ENCODE measurements at regions not wholly inside any gene's neighbourhood (a gene's known extent, or its start where the extent isn't known, plus 50 kb on each side); places are given as distances from the start of the nearest gene placed in this dataset.

DNA sequence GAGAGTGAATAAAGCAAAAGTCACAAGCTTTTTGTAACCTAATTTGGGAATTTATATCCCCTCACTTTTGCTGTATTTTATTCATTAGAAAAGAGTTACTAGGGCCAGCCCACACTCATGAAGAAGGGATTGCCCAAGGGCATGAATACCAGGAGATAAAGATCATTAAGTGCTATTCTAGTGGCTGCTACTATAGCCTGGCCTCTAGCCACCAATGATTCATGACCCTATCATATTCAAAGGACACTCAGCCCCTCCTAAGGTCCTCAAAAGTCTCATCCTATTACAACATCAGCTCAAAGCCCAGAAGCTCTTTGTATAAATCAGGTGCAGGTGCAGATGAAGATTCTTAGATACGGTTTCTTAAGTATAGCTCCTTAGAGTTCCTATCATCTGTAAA is 518.1 kb downstream of the TRHDE start:
- no peak overlapping the region for H3K9ac ChIP-seq (ENCODE audit: low read depth in 1 of 2, low read length in 2 of 2)
- no peaks in the 10 kb centered on the region for H3K9me3 ChIP-seq (ENCODE audit: control insufficient read depth in 4 of 4, low read length in 3 of 4)
- no peak for TF ChIP-seq RAD21 (IDR thresholded peaks at IDR 0.05)
- TF ChIP-seq, protein P1, sequence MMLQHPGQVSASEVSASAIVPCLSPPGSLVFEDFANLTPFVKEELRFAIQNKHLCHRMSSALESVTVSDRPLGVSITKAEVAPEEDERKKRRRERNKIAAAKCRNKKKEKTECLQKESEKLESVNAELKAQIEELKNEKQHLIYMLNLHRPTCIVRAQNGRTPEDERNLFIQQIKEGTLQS (IDR thresholded peaks at IDR 0.05), result no peak
- H3K27ac ChIP-seq (ENCODE audit: low read depth in 1 of 2, low read length in 2 of 2), result no peak overlapping the region
- DNase-seq (ENCODE audit: low spot score), result no peak
- no peaks in the 10 kb centered on the region for H3K4me1 ChIP-seq (ENCODE audit: control insufficient read depth in 4 of 4, insufficient read depth in 4 of 4, low read length in 3 of 4)
- no peaks in the 10 kb centered on the region for H3K36me3 ChIP-seq (ENCODE audit: control insufficient read depth in 4 of 4, insufficient read depth in 3 of 4, low read depth in 1 of 4, low read length in 3 of 4)
- no peaks in the 10 kb centered on the region for H3K27me3 ChIP-seq (ENCODE audit: control insufficient read depth in 4 of 4, insufficient read depth in 4 of 4, low read length in 3 of 4)
- WGBS, result 91% methylated on average over 1 of the region's 1 CpG
- H3K4me3 ChIP-seq (ENCODE audit: low read depth in 1 of 3, low read length in 3 of 3), result no peak overlapping the region

- no peak overlapping the region for H3K27ac ChIP-seq (ENCODE audit: low read depth in 1 of 2, low read length in 2 of 2)
- no peak for DNase-seq (ENCODE audit: low spot score)
- H3K9me3 ChIP-seq (ENCODE audit: control insufficient read depth in 4 of 4, low read length in 3 of 4), result no peaks in the 10 kb centered on the region
- no peak overlapping the region for H3K4me3 ChIP-seq (ENCODE audit: low read depth in 1 of 3, low read length in 3 of 3)
- TF ChIP-seq FOXA2 (IDR thresholded peaks at IDR 0.05) (no peak), HNF4G (IDR thresholded peaks at IDR 0.05) (no peak)
- TF ChIP-seq, protein P1 (IDR thresholded peaks at IDR 0.05), result no peak
- 96% methylated on average over 3 of the region's 3 CpGs for WGBS
- no peaks in the 10 kb centered on the region for H3K27me3 ChIP-seq (ENCODE audit: control insufficient read depth in 4 of 4, insufficient read depth in 4 of 4, low read length in 3 of 4)
- no peaks in the 10 kb centered on the region for H3K4me1 ChIP-seq (ENCODE audit: control insufficient read depth in 4 of 4, insufficient read depth in 4 of 4, low read length in 3 of 4)
- no peak overlapping the region for H3K9ac ChIP-seq (ENCODE audit: low read depth in 1 of 2, low read length in 2 of 2)
- no peaks in the 10 kb centered on the region for H3K36me3 ChIP-seq (ENCODE audit: control insufficient read depth in 4 of 4, insufficient read depth in 3 of 4, low read depth in 1 of 4, low read length in 3 of 4)
Measured at GRCh38 chr12:72792889-72793288, 520.7 kb downstream of the TRHDE start.

GRCh38 chr12:72793796-72794195 is 521.6 kb downstream of the TRHDE start:
- Histone ChIP-seq H3K27me3 (ENCODE audit: control insufficient read depth in 4 of 4, insufficient read depth in 4 of 4, low read length in 3 of 4) (no peaks in the 10 kb centered on the region), H3K27ac (ENCODE audit: low read depth in 1 of 2, low read length in 2 of 2) (no peak overlapping the region), H3K4me3 (ENCODE audit: low read depth in 1 of 3, low read length in 3 of 3) (no peak overlapping the region), H3K36me3 (ENCODE audit: control insufficient read depth in 4 of 4, insufficient read depth in 3 of 4, low read depth in 1 of 4, low read length in 3 of 4) (no peaks in the 10 kb centered on the region), H3K9ac (ENCODE audit: low read depth in 1 of 2, low read length in 2 of 2) (no peak overlapping the region), H3K4me1 (ENCODE audit: control insufficient read depth in 4 of 4, insufficient read depth in 4 of 4, low read length in 3 of 4) (no peaks in the 10 kb centered on the region), H3K9me3 (ENCODE audit: control insufficient read depth in 4 of 4, low read length in 3 of 4) (no peaks in the 10 kb centered on the region)
- TF ChIP-seq RAD21 (IDR thresholded peaks at IDR 0.05), result no peak
- TF ChIP-seq, protein P1 (IDR thresholded peaks at IDR 0.05), result no peak
- no peak for TF ChIP-seq TAF1 (conservative IDR thresholded peaks at IDR 0.05)
- no peak for TF ChIP-seq SP1 (IDR thresholded peaks at IDR 0.05)
- no peak for TF ChIP-seq EGR1 (IDR thresholded peaks at IDR 0.05; ENCODE audit: low read depth in 2 of 2)
- no peak for TF ChIP-seq YY1 (IDR thresholded peaks at IDR 0.05)
- no peak for TF ChIP-seq RXRA (IDR thresholded peaks at IDR 0.05)
- TF ChIP-seq MAX (IDR thresholded peaks at IDR 0.05), result no peak
- no peak for TF ChIP-seq HNF4A (conservative IDR thresholded peaks at IDR 0.05)
- TF ChIP-seq GABPA (IDR thresholded peaks at IDR 0.05 in 1 of 2, conservative IDR thresholded peaks at IDR 0.05 in 1 of 2), result no peak
- no peak for TF ChIP-seq NR2F2 (IDR thresholded peaks at IDR 0.05)
- no peak for TF ChIP-seq REST (IDR thresholded peaks at IDR 0.05)
- DNase-seq (ENCODE audit: low spot score), result no peak
- 88% methylated on average over 1 of the region's 1 CpG for WGBS
